ENCODE measurements at regions not wholly inside any gene's neighbourhood (a gene's known extent, or its start where the extent isn't known, plus 50 kb on each side); places are given as distances from the start of the nearest gene placed in this dataset.

- TF ChIP-seq CTCF (IDR thresholded peaks at IDR 0.05) (no peak), POLR2A (IDR thresholded peaks at IDR 0.05) (no peak)
Observed at GRCh38 chr5:105874316-105874715, 1796.4 kb downstream of the EFNA5 start.
